Endodermal cell (in vitro differentiated cells): ENCODE measurements at regions not wholly inside any gene's neighbourhood (a gene's known extent, or its start where the extent isn't known, plus 50 kb on each side); places are given as distances from the start of the nearest gene placed in this dataset.
"Not testable (repeated sequence)": the region's sequence is repeated elsewhere in the genome, so short reads cannot be mapped to it uniquely, and the experiment has no call there.

Experiments used
- DNase-seq: peaks from one replicate; pipeline ENCODE4 v3.0.0-alpha.2; 2017
- H3K27ac ChIP-seq: 2 replicates; pipeline ENCODE4 v1.5.1; 2013; ENCODE audit warnings: mild to moderate bottlenecking, low read depth, low read length, moderate library complexity
- H3K27me3 ChIP-seq: 2 replicates; pipeline ENCODE4 v1.6.1; 2013; ENCODE audit warnings: mild to moderate bottlenecking, low read length, moderate library complexity; ENCODE audit not compliant: insufficient read depth, control insufficient read depth, poor library complexity, severe bottlenecking
- H3K36me3 ChIP-seq: 2 replicates; pipeline ENCODE4 v1.7.0; 2013; ENCODE audit warnings: mild to moderate bottlenecking, low read length, moderate library complexity; ENCODE audit not compliant: control insufficient read depth, insufficient read depth
- H3K4me1 ChIP-seq: one replicate; pipeline ENCODE4 v1.7.0; 2013; ENCODE audit warnings: low read length; ENCODE audit not compliant: control insufficient read depth, insufficient read depth
- H3K4me3 ChIP-seq: 2 replicates; pipeline ENCODE4 v1.5.1; 2013; ENCODE audit warnings: mild to moderate bottlenecking, low read length, moderate library complexity
- H3K9ac ChIP-seq: 2 replicates; pipeline ENCODE4 v1.6.1; 2013; ENCODE audit warnings: mild to moderate bottlenecking, low read length, moderate library complexity; ENCODE audit not compliant: poor library complexity, severe bottlenecking; ENCODE audit errors: extremely low read depth
- H3K9me3 ChIP-seq: 2 replicates; pipeline ENCODE4 v1.6.1; 2013; ENCODE audit warnings: mild to moderate bottlenecking, low read length, moderate library complexity; ENCODE audit not compliant: control insufficient read depth
- H3K27ac Mint-ChIP-seq: 2 replicates; pipeline ENCODE4 v1.8.0; 2020; ENCODE audit warnings: mixed read lengths
- H3K27me3 Mint-ChIP-seq: 2 replicates; pipeline ENCODE4 v1.8.0; 2021; ENCODE audit warnings: mild to moderate bottlenecking, mixed read lengths; ENCODE audit not compliant: insufficient read depth
- H3K36me3 Mint-ChIP-seq: 2 replicates; pipeline ENCODE4 v1.8.0; 2020; ENCODE audit warnings: low read depth, mixed read lengths
- H3K4me1 Mint-ChIP-seq: 2 replicates; pipeline ENCODE4 v1.8.0; 2020; ENCODE audit warnings: mixed read lengths
- H3K4me3 Mint-ChIP-seq: 2 replicates; pipeline ENCODE4 v1.8.0; 2020; ENCODE audit warnings: mild to moderate bottlenecking, moderate library complexity, mixed read lengths
- H3K9me3 Mint-ChIP-seq: 2 replicates; pipeline ENCODE4 v1.8.0; 2020; ENCODE audit warnings: mild to moderate bottlenecking, mixed read lengths
- WGBS, 2 experiments: methylation state at CpG; one replicate each; pipeline versions ENCODE4 v1.1.5 to v1.1.7; 2013; ENCODE audit warnings: missing lambda C conversion rate in 2 of 2, mixed read lengths in 1 of 2; ENCODE audit not compliant: insufficient coverage in 1 of 2, insufficient read length in 1 of 2; 5-methylcytosine and 5-hydroxymethylcytosine counted together
- TF ChIP-seq, protein P1 (sequence below): fragments of 200-600 bp; sonication (generic); conservative IDR thresholded peaks from 2 replicates; pipeline ENCODE4 v1.5.0; 2021; ENCODE audit warnings: antibody characterized with exemption, mild to moderate bottlenecking

DNA sequence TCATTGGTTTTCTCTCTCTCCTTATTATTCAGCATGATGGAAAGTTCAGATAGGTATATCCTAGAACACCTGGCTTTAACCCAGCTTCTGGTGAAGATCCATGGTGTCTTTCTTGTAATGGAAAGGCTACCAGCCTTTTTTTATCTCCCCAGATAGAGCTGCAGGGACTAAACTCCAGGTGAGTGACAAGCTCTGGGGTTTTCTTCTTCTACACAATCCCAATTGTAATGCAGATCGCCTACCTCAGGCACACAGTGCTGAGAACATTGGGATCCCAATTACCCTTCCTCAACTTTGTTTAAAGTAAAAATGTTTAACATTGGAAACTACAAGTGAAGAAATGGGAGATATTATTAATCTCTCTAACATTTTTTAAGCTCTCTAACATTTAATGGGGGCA is 1851.7 kb downstream of the PCDH9 start:
- DNase-seq, result no peak
- H3K4me3 ChIP-seq, result peak overlapping the region; percentile 29
- TF ChIP-seq, protein P1, sequence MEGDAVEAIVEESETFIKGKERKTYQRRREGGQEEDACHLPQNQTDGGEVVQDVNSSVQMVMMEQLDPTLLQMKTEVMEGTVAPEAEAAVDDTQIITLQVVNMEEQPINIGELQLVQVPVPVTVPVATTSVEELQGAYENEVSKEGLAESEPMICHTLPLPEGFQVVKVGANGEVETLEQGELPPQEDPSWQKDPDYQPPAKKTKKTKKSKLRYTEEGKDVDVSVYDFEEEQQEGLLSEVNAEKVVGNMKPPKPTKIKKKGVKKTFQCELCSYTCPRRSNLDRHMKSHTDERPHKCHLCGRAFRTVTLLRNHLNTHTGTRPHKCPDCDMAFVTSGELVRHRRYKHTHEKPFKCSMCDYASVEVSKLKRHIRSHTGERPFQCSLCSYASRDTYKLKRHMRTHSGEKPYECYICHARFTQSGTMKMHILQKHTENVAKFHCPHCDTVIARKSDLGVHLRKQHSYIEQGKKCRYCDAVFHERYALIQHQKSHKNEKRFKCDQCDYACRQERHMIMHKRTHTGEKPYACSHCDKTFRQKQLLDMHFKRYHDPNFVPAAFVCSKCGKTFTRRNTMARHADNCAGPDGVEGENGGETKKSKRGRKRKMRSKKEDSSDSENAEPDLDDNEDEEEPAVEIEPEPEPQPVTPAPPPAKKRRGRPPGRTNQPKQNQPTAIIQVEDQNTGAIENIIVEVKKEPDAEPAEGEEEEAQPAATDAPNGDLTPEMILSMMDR, result no peak
- Mint-ChIP-seq H3K4me1 (no peaks in the 10 kb centered on the region), H3K27me3 (no peaks in the 10 kb centered on the region), H3K36me3 (no peaks in the 10 kb centered on the region), H3K4me3 (no peak overlapping the region), H3K9me3 (peaks cover 16% of the 10 kb centered on the region), H3K27ac (no peak overlapping the region)
- no peaks in the 10 kb centered on the region for H3K27me3 ChIP-seq
- H3K9me3 ChIP-seq, result peaks cover 15% of the 10 kb centered on the region
- no peak overlapping the region for H3K27ac ChIP-seq
- H3K9ac ChIP-seq, result no peak overlapping the region
- no peaks in the 10 kb centered on the region for H3K36me3 ChIP-seq
- 90% methylated on average over 1 of the region's 1 CpG; no CpG with 5 or more reads in 1 of the 2 experiments for WGBS, 2 experiments
- no peaks in the 10 kb centered on the region for H3K4me1 ChIP-seq

- H3K36me3 Mint-ChIP-seq, result no peaks in the 10 kb centered on the region
- no peaks in the 10 kb centered on the region for H3K9me3 ChIP-seq
- TF ChIP-seq, protein P1, result no peak
- no peaks in the 10 kb centered on the region for H3K27me3 ChIP-seq
- no peak overlapping the region for H3K9ac ChIP-seq
- no peak for DNase-seq
- H3K4me1 Mint-ChIP-seq, result peaks cover 2% of the 10 kb centered on the region
- no peaks in the 10 kb centered on the region for H3K4me1 ChIP-seq
- WGBS, 2 experiments, result 91 to 92% methylated on average over 2 to 6 of the region's 6 CpGs
- no peaks in the 10 kb centered on the region for H3K36me3 ChIP-seq
- no peak overlapping the region for H3K4me3 Mint-ChIP-seq
- H3K27me3 Mint-ChIP-seq, result no peaks in the 10 kb centered on the region
- H3K9me3 Mint-ChIP-seq, result no peaks in the 10 kb centered on the region
- no peak overlapping the region for H3K27ac Mint-ChIP-seq
- no peak overlapping the region for H3K4me3 ChIP-seq
- H3K27ac ChIP-seq, result no peak overlapping the region
These were observed 1861.3 kb downstream of the PCDH9 start for GRCh38 chr13:65368832-65369231.

- Histone ChIP-seq H3K27ac (no peak overlapping the region), H3K4me3 (no peak overlapping the region), H3K36me3 (no peaks in the 10 kb centered on the region), H3K27me3 (no peaks in the 10 kb centered on the region), H3K9me3 (no peaks in the 10 kb centered on the region), H3K9ac (no peak overlapping the region), H3K4me1 (no peaks in the 10 kb centered on the region)
- Mint-ChIP-seq H3K36me3 (no peaks in the 10 kb centered on the region), H3K4me3 (no peak overlapping the region), H3K27me3 (no peaks in the 10 kb centered on the region), H3K27ac (no peak overlapping the region), H3K4me1 (no peaks in the 10 kb centered on the region), H3K9me3 (peaks cover 5% of the 10 kb centered on the region)
- no peak for DNase-seq
- WGBS, 2 experiments, result 98% methylated on average over 2 of the region's 2 CpGs; no CpG with 5 or more reads in 1 of the 2 experiments
- TF ChIP-seq, protein P1, result no peak
These were observed 1876.2 kb downstream of the PCDH9 start for GRCh38 chr13:65353951-65354350.

GRCh38 chr13:65353150-65353549 is 1877.0 kb downstream of the PCDH9 start:
- H3K27ac Mint-ChIP-seq, H3K4me3 ChIP-seq, H3K4me3 Mint-ChIP-seq, H3K9ac ChIP-seq, H3K9me3 Mint-ChIP-seq, DNase-seq, H3K36me3 ChIP-seq, H3K27me3 Mint-ChIP-seq, H3K9me3 ChIP-seq, H3K36me3 Mint-ChIP-seq, H3K27me3 ChIP-seq, H3K27ac ChIP-seq, H3K4me1 ChIP-seq, H3K4me1 Mint-ChIP-seq: not testable (repeated sequence)
- WGBS, 2 experiments, result 89 to 100% methylated on average over 1 to 3 of the region's 3 CpGs
